EH (cell line): ENCODE measurements at regions not wholly inside any gene's neighbourhood (a gene's known extent, or its start where the extent isn't known, plus 50 kb on each side); places are given as distances from the start of the nearest gene placed in this dataset.
"Not testable (repeated sequence)": the region's sequence is repeated elsewhere in the genome, so short reads cannot be mapped to it uniquely, and the experiment has no call there.

ENCODE experiments used
- DNase-seq: peaks from one replicate; pipeline ENCODE4 v3.0.0-alpha.2; 2015; ENCODE audit warnings: low read depth

- no peak for DNase-seq
These were observed 249.0 kb downstream of the UTRN start for GRCh38 chr6:144534180-144534579.

GRCh38 chr6:144535630-144536029 is 250.5 kb downstream of the UTRN start:
- DNase-seq, result no peak

- DNase-seq, result no peak
These were observed 250.9 kb downstream of the UTRN start for GRCh38 chr6:144536079-144536478.

GRCh38 chr6:144543006-144543871 is 258.1 kb downstream of the UTRN start:
- DNase-seq, result peak; percentile 69

GRCh38 chr6:144544266-144544830 is 259.2 kb downstream of the UTRN start:
- no peak for DNase-seq

GRCh38 chr6:144546807-144547206 is 261.7 kb downstream of the UTRN start:
- no peak for DNase-seq

- DNase-seq, result no peak
These were observed 262.3 kb downstream of the UTRN start for GRCh38 chr6:144547409-144547808.

GRCh38 chr6:144548536-144548935 is 263.4 kb downstream of the UTRN start:
- DNase-seq, result no peak

GRCh38 chr6:144549837-144550747 is 265.0 kb downstream of the UTRN start:
- no peak for DNase-seq

GRCh38 chr6:144551339-144551738 is 266.2 kb downstream of the UTRN start:
- no peak for DNase-seq

GRCh38 chr6:144555066-144555465 is 269.9 kb downstream of the UTRN start:
- DNase-seq, result no peak

- peak; percentile 89 for DNase-seq
These were observed 274.9 kb downstream of the UTRN start for GRCh38 chr6:144559865-144560593.

GRCh38 chr6:144561455-144562043 is 276.4 kb downstream of the UTRN start:
- no peak for DNase-seq

GRCh38 chr6:144564202-144564601 is 279.1 kb downstream of the UTRN start:
- DNase-seq, result no peak

- peak; percentile 63 for DNase-seq
These were observed 281.9 kb downstream of the UTRN start for GRCh38 chr6:144566868-144567615.

GRCh38 chr6:144568241-144568640 is 283.1 kb downstream of the UTRN start:
- peak; percentile 49 for DNase-seq

GRCh38 chr6:144572541-144572940 is 287.4 kb downstream of the UTRN start:
- not testable (repeated sequence) for DNase-seq

- no peak for DNase-seq
These were observed 289.7 kb downstream of the UTRN start for GRCh38 chr6:144574796-144575195.

- no peak for DNase-seq
These were observed 290.2 kb downstream of the UTRN start for GRCh38 chr6:144575327-144575726.

- DNase-seq, result no peak
These were observed 291.7 kb downstream of the UTRN start for GRCh38 chr6:144576871-144577270.
